Cardiac septum (tissue), 1 donor: ENCODE measurements at regions not wholly inside any gene's neighbourhood (a gene's known extent, or its start where the extent isn't known, plus 50 kb on each side); places are given as distances from the start of the nearest gene placed in this dataset.

Source experiments
- DNase-seq: peaks from one replicate; pipeline ENCODE4 v3.0.0-alpha.2; 2020; ENCODE audit warnings: low spot score
- intact Hi-C: fragments of 100-400 bp; cut with DNase I; formaldehyde crosslinking; loops from one replicate; pipeline ENCODE4 v1.14.0; 2022
- donor health status: DM: no; HTN: no; CAD: no.

DNA sequence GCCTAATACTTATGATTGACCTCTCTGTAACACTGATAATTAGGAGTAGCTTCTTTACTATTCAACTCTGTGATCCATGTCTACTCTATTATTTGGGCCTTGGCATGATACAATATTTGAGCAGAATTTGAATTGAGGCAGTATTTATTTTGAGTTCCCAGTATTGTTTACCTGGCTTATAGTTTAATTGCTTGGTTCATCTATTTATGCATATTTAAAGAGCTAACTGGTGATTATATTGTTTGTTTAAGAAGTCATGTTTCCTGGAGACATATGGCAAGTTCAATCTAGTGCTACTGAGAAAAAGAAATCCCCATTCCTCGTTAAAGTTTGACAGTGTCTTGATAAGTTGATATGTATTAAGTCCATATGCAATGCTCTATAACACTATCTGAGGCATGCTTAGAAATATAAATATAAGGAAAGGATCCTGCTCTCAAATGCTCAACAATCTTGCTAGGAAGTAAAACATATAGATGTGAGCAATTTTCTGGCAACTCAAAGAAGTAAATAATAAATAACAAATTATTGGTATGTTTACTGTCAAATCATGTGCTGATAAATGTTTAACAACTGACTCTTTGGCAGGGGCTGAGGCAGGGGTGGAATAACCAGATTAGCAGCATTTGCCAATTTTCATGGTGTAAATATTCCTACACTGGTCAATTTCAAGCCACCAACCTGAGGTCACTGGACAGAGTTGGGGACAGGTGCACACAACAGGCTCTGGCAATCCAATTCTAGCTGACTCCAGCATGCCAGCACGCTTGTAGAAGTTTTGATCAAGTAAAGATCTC, 430.2 kb upstream of the PIK3C3 start:
- intact Hi-C loops: no loop called here
- no peak for DNase-seq

DNA sequence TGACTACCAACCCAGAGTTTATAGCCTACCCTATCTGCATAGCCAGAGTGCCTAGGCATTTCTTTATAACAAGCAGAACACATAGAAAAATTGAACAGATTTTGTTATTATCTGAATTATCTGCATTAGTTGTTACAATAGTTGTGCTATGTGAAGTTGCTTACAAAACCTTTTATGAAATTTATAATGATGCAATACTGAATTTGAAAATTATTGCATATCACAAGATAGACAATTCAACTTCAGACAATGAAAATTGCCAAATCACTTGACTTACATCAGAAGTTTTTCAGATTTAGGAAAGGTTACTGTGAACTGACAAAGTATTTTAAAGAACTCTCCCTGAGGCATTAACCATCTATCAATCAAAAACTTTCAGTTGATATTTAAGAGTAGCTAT, 437.9 kb upstream of the PIK3C3 start:
- intact Hi-C loops: no loop called here
- no peak for DNase-seq

DNA sequence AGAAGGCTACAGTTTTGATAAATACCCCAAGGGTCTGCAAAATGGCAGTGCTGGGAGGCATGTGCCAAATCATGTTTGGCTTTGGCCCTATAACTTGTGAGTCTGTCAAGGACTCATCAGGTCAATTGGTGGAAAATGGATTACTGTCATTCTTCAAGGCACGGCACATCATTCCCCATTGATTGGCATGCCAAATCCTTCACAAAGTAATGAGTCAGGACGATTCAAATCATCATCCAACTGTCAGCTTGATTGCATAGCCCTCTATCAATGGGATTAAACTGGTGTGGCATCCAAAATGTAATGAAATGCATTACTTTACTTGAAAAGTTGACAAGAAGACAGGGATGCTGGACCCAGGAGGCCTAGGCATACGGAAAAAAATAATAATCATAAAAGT, 441.6 kb upstream of the PIK3C3 start:
- intact Hi-C loops: no loop called here
- no peak for DNase-seq

GRCh38 chr18:41504316-41504715, 450.7 kb upstream of the PIK3C3 start:
- intact Hi-C loops: no loop called here
- DNase-seq: no peak

- intact Hi-C loops: no loop called here
- DNase-seq: no peak
These were observed 453.2 kb upstream of the PIK3C3 start for GRCh38 chr18:41501848-41502247.

- intact Hi-C loops: no loop called here
- DNase-seq: no peak
These were observed 455.7 kb upstream of the PIK3C3 start for GRCh38 chr18:41499345-41499744.

GRCh38 chr18:41490861-41491260, 464.2 kb upstream of the PIK3C3 start:
- intact Hi-C loops: no loop called here
- DNase-seq: no peak

GRCh38 chr18:41486575-41486974, 468.5 kb upstream of the PIK3C3 start:
- DNase-seq: no peak
- intact Hi-C loops: no loop called here

GRCh38 chr18:41484069-41484468, 471.0 kb upstream of the PIK3C3 start:
- intact Hi-C loops: no loop called here
- no peak for DNase-seq

DNA sequence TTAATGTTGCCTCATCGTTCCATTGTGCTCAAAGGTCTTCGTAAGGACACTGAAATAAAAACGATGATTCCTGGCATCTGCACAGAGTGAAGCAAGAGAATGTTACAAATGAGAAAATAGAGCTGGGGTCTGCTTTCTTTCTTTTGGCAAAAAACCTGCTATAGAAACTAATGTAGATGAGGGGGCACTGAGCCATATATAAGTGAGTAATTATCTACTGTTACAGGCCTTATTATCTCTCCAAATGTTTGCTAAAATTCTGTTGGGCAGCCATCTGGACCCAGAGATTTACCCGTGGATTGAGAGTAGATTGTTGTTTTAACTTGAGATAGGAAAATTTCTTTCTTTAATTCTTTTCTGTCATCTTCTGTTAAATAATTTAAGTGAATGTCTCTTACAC, 472.5 kb upstream of the PIK3C3 start:
- intact Hi-C loops: no loop called here

DNA sequence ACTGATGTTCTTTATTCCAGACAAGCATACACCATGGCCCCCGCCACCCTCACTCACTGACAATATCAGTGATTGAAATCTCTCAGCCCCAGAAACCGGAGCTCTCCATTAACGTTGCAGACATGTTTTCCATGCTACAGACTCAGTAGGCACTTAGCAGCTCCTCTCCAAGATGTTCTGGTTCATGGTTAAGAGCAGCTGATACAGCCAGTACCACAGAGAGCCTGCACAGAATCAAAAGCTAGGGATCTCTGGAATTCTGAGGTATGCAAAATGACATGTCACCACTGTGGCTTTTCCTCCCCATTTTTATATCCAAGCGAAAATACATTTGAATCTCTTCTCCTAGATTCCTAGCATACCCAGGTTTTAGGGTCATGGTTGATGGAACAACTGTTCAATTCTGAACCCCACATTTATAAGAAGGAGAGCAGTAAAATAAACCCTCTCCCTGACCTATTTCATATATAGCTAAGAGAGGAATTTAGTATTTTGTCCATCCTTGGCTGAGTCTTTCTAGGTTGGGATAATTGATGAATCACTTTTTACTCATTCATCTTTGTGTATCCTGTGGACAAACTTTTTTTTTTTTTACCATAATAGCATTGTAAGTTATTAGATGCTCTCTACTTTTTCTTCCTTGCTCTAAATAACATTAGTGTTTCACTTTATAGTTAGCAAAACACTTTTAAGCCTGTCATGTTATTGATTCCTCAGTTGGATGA, 488.4 kb upstream of the PIK3C3 start:
- DNase-seq: no peak
- intact Hi-C loops: no loop called here

More for the DNA sequence above, 472.5 kb upstream of the PIK3C3 start:
- no peak for DNase-seq

GRCh38 chr18:41465386-41465785, 489.6 kb upstream of the PIK3C3 start:
- DNase-seq: no peak
- intact Hi-C loops: no loop called here

DNA sequence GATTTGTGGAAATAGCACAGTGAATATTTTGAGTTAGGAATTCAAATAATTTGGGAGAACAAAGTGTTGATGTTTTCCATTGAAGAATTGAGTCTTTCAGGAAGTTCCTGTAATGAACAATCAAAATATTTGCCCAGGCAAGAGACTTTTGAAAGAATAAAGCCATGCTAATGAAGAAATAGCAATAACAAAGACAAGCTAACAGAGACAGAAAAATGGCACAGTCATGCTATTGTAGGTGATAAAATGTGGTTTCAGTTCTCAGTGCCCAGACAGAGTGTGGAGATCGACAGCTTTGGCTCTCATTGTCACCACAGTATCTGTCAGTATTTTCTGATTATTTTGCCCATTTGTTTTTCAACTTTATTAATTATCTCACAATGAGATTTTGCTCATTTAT, 490.8 kb upstream of the PIK3C3 start:
- intact Hi-C loops: no loop called here
- no peak for DNase-seq

DNA sequence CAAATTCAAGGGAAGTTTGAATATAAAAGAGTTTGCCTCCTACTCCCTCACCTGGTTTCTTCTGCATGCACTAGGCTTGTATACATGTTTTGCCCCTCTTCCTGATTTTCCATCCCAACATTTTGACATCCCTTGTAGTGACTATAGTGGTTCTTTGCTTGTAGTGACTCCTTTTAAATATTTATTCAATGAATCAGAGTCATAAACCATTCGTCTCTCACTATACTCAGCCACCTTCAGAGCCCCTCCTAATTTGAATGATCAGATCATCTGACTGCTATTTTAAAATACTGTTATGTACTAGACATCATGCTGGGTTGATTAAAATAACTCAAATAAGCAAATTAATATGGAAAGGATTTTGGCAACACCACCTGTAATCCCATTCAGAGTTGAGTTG, 492.1 kb upstream of the PIK3C3 start:
- no peak for DNase-seq
- intact Hi-C loops: no loop called here

- no peak for DNase-seq
- intact Hi-C loops: no loop called here
These were observed 493.9 kb upstream of the PIK3C3 start for GRCh38 chr18:41461114-41461513.

- DNase-seq: no peak
- intact Hi-C loops: no loop called here
These were observed 495.4 kb upstream of the PIK3C3 start for GRCh38 chr18:41459656-41460055.

GRCh38 chr18:41458376-41458775, 496.7 kb upstream of the PIK3C3 start:
- DNase-seq: no peak
- intact Hi-C loops: no loop called here

- intact Hi-C loops: no loop called here
- DNase-seq: no peak
These were observed 497.2 kb upstream of the PIK3C3 start for GRCh38 chr18:41457765-41458326.

- intact Hi-C loops: no loop called here
- no peak for DNase-seq
These were observed 498.2 kb upstream of the PIK3C3 start for GRCh38 chr18:41456831-41457230.

- intact Hi-C loops: no loop called here
- no peak for DNase-seq
These were observed 505.4 kb upstream of the PIK3C3 start for GRCh38 chr18:41449612-41450011.

DNA sequence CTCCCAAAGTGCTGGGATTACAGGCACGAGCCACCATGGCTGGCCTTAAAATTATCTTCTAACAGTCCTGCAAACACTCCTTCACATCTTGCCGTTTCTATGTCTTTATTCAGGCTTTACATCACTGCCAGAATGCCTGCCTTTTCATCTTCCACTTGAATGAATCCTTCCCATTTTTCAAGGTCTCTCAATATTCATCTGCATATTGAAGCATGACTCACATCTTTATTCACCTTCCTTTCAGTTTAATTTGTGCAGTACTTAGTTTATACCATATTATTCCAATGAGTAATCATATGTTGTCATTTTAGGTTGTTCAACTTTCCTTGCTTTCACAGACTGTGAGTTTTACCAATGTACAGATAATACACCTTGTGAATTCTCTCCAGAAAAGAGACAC, 510.1 kb upstream of the PIK3C3 start:
- intact Hi-C loops: no loop called here
- DNase-seq: no peak
